ENCODE measurements at regions not wholly inside any gene's neighbourhood (a gene's known extent, or its start where the extent isn't known, plus 50 kb on each side); places are given as distances from the start of the nearest gene placed in this dataset.

DNA sequence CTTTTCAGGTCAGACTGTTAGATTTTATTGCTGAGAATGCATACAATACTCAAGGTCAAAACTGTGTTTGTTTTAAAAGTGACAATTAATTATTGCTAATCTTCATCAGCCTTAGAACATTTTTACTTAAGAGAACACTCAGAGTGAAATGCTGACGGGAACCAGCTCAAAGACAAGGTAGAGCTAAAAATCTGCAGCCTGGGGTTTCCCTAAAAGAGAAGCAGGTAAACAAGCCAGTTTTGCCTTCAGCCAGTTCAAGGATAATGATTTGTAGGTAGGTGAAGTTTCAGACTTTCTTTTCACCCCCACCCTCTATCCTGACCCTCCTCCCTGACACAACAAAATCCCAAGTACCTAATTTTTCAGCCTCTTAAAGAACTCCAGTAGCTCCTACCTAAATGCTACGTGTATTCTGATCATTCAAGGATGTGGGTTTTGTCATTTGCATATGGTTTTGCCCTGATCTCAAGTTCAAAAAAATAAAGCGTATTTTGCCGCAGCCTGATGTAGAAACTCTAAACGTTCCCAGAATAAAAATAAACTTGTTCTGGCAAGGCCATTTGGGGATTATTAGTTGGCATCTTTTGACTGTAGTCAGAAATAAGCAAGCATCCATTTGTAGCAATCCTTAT, 407.2 kb downstream of the EFNA5 start:
- no peak for DNase-seq

- DNase-seq = no peak
Observed at GRCh38 chr5:107257885-107258520, 412.7 kb downstream of the EFNA5 start.

DNA sequence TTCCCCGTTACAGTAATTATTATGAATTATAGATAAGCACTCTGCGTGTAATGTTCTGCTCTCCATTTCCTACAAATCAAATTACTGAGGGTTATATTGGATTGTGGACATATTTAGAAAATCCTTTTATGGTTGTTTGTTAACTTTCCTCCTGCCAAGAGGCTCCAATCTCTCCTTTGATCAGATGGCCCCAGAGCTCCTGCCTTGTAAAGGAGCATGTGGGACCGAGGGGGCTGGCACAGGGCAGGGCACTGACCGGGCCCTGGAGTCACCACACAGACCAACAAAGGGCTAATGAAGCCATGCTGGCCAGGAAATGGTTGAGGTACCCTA, 415.9 kb downstream of the EFNA5 start:
- DNase-seq = no peak

DNA sequence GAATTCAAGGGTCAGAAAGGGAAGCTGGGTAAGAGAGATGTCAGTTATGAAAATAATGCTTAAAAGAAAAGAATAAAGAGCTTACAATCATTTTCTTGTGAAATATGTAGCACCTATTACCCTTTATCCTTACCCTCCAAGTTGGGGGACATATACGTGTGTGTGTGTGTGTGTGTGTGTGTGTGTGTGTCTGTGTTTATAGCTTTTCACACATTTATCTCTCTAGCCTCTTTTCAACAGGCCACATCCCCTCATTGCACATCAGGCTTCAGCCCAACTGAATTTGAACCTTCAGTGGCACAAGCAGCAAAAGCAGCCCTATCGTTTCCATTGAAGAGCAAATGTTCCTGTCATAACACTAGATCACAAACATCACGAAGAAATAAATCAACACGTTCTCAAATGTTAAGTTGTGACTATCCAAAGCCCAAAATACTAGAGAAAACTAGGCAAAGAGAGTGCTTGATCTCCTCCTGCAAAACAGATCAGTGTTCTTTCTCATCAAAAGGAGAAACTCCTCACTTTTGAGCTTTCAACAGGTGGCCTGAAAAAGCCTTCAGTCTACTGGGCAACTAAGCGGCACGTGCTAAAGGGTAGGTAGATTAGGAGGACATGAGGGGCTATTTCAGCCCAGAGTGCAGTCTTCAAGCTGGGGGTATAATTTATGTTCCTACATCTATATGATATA, 416.4 kb downstream of the EFNA5 start:
- peak; percentile 54 for DNase-seq

DNA sequence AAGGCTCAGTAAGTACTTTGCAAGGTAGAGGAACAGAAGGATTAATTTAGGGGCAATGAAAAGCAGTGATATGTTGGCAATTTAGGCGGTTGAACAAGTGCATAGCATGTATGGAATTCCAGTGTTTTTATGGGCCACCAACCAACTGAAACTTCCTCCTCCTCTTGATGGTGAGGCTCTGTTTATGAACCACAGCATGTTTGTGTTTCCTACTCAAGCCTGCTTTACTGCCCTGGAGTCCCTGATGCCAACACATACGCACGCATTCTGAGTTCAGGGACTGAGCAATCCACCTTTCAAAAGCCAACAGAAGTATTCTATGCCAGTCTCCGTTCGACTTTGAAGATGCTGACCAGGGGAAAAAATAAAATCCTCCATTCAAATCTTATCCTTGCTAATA, 417.5 kb downstream of the EFNA5 start:
- DNase-seq = no peak

DNA sequence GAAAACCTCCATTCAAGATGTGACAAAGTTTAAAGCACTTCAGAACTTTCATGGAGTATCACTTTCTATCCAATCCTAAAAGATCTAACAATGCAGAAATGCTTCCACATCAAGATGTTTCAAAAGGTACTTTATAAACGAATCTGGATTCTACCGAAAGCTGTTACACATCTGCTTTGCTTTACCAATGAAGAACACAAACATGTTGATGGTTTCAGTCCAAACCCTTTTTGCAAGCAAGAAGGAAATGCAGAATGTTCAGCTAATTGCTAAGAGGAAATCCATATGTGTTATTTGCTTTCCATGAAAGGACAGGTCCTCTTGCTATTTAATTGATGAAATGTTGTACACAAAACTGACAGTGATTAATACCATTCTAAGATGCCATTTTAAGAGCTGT, 419.6 kb downstream of the EFNA5 start:
- no peak for DNase-seq

DNA sequence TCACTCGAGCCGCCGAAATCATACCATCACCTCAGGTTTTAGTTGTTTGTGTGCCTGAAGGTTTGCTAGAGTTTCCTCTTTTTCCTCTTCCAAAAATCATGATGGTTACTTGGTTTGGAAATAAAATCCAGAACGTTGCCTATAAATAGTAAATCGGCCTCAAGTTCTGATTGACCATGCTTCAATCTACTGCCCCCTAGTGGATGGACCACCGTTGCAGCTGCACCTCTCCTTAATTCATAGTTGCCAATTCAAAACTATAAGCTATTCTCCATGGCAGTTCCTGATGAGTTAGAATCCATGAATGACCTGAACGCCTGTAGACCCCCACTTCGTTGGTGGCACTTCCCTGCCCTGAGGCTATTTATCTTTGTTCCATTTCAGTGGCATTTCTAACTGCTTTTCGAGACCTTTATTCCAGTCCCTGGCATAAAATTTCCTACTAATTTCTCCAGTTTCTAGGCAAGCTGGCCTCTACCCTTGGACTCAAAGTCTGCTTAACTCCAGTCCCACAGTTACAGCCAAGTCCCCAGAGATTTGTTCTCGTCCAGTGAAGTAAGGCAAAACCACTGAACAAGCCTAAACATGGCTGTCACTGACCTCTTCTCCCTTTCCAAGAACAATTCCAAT, 422.6 kb downstream of the EFNA5 start:
- DNase-seq = peak; percentile 24

DNA sequence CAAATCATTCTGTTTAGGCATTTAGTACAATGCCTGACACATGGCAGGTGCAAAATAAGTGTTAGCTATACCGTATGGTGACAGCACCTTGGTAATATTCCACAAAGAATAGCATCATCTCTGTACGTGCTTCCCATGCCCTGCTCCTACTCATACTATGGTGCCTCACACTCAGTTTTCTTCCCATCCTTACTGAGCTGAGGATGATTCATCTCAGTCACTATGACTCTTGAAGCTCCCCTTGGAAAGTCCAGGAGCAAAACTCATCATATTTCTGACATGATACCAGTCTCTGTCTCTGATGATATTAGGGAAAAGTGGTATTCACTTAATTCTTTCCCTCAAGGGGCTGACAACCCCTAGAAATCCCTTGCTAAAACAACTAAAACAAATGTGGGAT, 423.3 kb downstream of the EFNA5 start:
- DNase-seq = no peak

GRCh38 chr5:107243220-107243579, 427.5 kb downstream of the EFNA5 start:
- DNase-seq = no peak

DNA sequence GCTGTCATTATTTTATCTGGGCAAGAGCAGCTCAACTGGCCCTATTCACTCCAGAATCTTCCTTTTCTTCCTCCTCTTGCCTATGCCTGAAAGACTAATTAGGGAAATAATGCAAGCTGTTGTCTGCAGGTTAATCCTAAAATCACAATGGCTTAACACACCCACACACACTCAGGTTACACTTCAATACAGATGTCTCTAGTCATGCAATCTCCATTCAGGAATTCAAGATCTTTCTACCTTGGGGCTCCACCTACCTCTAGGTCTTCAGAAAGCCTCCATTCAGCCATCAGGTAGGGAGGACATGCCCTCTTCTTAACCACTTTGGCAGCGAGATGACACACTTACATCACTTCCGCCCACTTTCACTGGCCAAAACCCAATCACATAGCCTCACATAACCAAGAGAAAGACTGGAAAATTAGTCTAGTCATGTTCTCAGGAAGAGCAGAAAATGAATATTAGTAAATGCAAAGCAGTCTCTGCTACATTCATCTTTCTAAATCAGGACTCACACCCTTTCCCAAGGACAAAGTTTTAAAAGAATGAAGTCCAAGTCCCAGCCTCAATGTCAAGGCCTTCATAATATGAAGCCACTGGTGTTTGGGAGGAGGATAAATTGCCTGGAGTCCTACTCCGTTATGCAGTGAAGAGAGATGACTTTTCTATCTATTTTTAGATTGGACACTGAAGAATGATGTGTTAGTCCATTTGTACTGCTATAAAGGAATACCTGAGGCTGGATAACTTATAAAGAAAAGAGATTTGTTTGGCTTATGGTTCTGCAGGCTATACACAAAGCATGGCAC, 428.1 kb downstream of the EFNA5 start:
- DNase-seq = no peak

GRCh38 chr5:107241841-107242240, 428.9 kb downstream of the EFNA5 start:
- DNase-seq = no peak

DNA sequence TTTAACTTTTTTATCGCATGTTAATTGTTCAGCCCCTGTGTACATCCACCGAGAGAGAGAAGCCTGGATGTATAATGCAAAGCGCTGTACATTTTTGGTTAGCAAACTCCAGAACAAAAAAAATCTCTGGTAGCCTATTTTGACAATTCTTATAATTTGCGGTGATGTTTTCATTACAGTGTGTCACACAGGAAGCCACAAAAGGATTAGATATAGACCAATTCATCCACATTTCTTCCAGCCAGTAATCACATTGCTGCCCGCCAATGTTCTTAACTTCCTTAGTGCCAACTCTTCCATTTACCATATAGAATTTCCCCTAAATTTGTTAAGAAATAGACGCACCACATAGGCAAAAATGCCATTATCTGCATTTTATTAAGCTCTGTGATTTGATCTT, 435.6 kb downstream of the EFNA5 start:
- no peak for DNase-seq

- no peak for DNase-seq
Observed at GRCh38 chr5:107232788-107233187, 437.9 kb downstream of the EFNA5 start.

DNA sequence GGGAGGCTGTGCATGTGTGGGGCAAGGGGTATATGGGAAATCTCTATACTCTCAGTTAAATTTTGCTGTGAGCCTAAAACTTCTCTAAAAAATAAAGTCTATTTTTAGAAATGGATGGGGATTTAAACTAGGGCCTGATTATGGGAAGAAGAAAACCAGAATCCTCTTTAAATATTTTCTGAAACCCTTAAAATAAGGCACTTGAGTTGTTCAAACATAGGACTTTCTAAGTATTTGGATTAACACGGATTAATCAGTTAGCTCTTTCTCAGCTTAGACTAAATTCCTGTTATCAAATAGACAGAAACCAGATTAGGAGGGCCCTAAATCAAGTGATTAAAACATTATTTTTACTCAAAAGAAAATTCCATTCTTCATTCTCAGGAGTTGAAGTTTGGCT, 438.4 kb downstream of the EFNA5 start:
- no peak for DNase-seq

GRCh38 chr5:107231191-107231590, 439.5 kb downstream of the EFNA5 start:
- no peak for DNase-seq

DNA sequence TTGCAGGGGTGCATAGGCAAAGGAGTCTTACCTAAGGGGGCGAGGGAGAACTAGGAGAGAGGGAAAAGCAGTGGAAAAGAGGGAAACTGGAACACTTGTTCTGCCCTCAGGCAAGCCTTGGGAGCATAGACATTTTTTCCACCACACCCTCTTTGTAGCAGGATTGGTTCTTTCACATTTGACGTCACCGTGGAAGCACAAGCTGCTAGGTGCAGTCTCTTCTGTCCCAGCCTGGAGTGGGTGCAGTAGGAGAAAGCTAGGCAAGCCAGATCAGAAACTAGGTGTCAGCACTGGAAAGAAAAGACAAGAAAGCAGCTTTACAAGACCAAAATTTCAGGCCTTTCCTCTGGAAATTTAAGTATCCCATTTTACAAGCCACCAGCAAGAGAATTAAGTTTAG, 440.4 kb downstream of the EFNA5 start:
- no peak for DNase-seq

GRCh38 chr5:107228226-107228625, 442.5 kb downstream of the EFNA5 start:
- DNase-seq = no peak

GRCh38 chr5:107224272-107224671, 446.5 kb downstream of the EFNA5 start:
- no peak for DNase-seq

DNA sequence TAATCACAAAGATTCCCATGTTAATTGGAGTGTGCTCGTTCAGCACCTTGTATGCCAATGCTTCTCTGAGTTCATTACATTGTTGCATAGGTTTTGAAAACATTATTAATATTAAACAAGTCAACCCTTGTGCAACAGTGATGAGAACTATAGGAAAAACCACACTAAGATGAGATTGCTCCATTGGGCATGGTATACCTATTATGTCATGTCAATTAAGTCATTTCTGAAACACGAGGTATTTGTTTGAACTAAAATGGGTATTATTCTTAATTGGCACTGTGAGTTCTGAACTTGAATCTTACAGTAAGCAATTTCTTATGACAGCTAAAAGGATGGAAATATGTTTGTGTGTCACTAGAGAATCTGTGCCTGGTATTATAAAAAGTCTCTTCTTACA, 447.7 kb downstream of the EFNA5 start:
- DNase-seq = no peak

- no peak for DNase-seq
Observed at GRCh38 chr5:107219993-107220392, 450.7 kb downstream of the EFNA5 start.

GRCh38 chr5:107218457-107219193, 452.1 kb downstream of the EFNA5 start:
- DNase-seq = no peak

DNA sequence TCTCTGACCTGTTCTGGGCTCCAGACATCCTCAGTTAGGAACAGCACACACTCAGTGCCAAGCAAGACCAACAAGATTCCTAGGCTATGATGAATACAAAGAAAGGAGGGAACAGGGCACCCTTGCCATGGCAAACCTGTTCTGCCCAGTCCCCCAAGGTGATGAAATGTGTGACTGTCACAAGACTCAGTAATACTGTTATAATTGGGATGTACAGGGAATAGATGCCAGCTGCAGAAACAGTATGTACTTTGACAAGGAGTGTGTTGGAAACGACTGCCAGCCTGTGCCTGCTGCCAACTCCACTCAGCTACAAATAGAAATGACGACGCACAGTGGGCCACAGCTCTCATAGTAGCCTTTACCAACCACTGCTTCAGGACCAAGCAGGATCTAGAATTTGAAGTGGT, 453.0 kb downstream of the EFNA5 start:
- DNase-seq = peak; percentile 42

GRCh38 chr5:107216587-107216986, 454.1 kb downstream of the EFNA5 start:
- no peak for DNase-seq

Measured in SHP77 treated with DMSO at 0.1 percent for 48 hours (cell line).